KMS-11 (cell line): ENCODE measurements at regions not wholly inside any gene's neighbourhood (a gene's known extent, or its start where the extent isn't known, plus 50 kb on each side); places are given as distances from the start of the nearest gene placed in this dataset.

Source experiments
- H2AFZ ChIP-seq: fragments of 200-600 bp; sonication (generic); 2 replicates; pipeline ENCODE4 v1.6.1; 2016; ENCODE audit warnings: antibody characterized with exemption, mixed run types, low read depth
- H3K27ac ChIP-seq: fragments of 200-600 bp; sonication (generic); 2 replicates; pipeline ENCODE4 v1.6.1; 2016; ENCODE audit warnings: mild to moderate bottlenecking, mixed run types
- H3K27me3 ChIP-seq: fragments of 200-600 bp; sonication (generic); 2 replicates; pipeline ENCODE4 v1.6.1; 2017; ENCODE audit warnings: mild to moderate bottlenecking, low read depth, mixed run types, moderate library complexity; ENCODE audit not compliant: insufficient read depth
- H3K36me3 ChIP-seq: fragments of 200-600 bp; sonication (generic); 2 replicates; pipeline ENCODE4 v1.6.1; 2017; ENCODE audit warnings: mild to moderate bottlenecking, mixed run types; ENCODE audit not compliant: insufficient read depth
- H3K4me1 ChIP-seq: fragments of 200-600 bp; sonication (generic); 2 replicates; pipeline ENCODE4 v1.6.1; 2016; ENCODE audit warnings: mild to moderate bottlenecking, low read depth, mixed run types; ENCODE audit not compliant: poor library complexity, severe bottlenecking
- H3K4me2 ChIP-seq: fragments of 200-600 bp; sonication (generic); 2 replicates; pipeline ENCODE4 v1.7.0; 2016; ENCODE audit warnings: mild to moderate bottlenecking, mixed run types
- H3K4me3 ChIP-seq: fragments of 200-600 bp; sonication (generic); IDR thresholded peaks from 2 replicates; pipeline ENCODE4 v1.6.1; 2017; ENCODE audit warnings: low read depth, low read length, mixed read lengths; ENCODE audit not compliant: insufficient read depth
- H3K79me2 ChIP-seq: fragments of 200-600 bp; sonication (generic); 2 replicates; pipeline ENCODE4 v1.6.1; 2016; ENCODE audit warnings: low read depth, mixed run types; ENCODE audit not compliant: insufficient read depth
- H3K9ac ChIP-seq: fragments of 200-600 bp; sonication (generic); 2 replicates; pipeline ENCODE4 v1.6.1; 2016; ENCODE audit warnings: mild to moderate bottlenecking, mixed run types
- H4K20me1 ChIP-seq: fragments of 200-600 bp; sonication (generic); 2 replicates; pipeline ENCODE4 v1.6.1; 2016; ENCODE audit warnings: mild to moderate bottlenecking, mixed run types; ENCODE audit not compliant: insufficient read depth
- TF ChIP-seq, protein P1 (sequence below): fragments of 200-600 bp; sonication (generic); conservative IDR thresholded peaks from 2 replicates; pipeline ENCODE4 v1.6.1; 2017; ENCODE audit warnings: low read depth, mild to moderate bottlenecking, antibody characterized with exemption, low read length, moderate library complexity, mixed read lengths

DNA sequence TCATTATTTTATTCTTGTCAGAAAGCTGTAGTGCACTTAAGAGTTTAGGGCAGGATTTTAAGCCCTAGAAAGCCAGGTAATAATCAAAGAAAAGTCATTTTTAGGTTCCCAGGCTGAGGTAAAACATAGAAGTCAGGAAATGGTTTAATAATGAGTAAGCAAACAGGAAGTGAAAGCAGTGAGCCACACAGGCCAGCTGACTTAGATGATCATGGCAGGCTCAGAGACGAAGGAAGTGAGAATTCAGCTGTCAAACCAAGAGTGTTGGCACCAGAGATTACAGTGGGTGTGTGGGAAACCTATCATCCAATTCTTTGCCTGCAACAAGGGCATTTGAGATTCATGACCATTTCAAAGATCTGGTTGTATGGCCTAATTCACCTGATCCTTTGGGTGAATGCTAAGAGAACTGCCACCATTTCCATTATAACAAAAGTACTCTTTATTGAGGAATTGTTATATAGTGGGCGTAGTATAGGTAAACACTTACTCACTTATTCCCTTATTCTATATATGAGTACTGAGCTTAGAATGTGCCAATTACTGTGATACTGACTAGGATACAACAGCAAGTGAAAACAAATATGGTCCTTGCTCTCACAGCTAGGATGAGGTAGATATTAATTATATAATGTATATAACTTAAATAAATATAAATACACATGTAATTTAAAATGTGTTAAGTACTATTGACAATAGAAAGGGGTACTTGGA is 103.7 kb upstream of the EDNRB start:
- Histone ChIP-seq H3K4me2 (peak overlapping the region; percentile 26; the same call in 1 of the 2 replicates), H2AFZ (peak overlapping the region; percentile 61; the same call in 1 of the 2 replicates), H3K27me3 (no peaks in the 10 kb centered on the region), H3K36me3 (no peaks in the 10 kb centered on the region), H4K20me1 (no peaks in the 10 kb centered on the region), H3K9ac (no peak overlapping the region), H3K27ac (peak overlapping the region; percentile 48), H3K4me3 (no peak overlapping the region), H3K4me1 (peaks cover 10% of the 10 kb centered on the region), H3K79me2 (no peaks in the 10 kb centered on the region)
- TF ChIP-seq, protein P1, sequence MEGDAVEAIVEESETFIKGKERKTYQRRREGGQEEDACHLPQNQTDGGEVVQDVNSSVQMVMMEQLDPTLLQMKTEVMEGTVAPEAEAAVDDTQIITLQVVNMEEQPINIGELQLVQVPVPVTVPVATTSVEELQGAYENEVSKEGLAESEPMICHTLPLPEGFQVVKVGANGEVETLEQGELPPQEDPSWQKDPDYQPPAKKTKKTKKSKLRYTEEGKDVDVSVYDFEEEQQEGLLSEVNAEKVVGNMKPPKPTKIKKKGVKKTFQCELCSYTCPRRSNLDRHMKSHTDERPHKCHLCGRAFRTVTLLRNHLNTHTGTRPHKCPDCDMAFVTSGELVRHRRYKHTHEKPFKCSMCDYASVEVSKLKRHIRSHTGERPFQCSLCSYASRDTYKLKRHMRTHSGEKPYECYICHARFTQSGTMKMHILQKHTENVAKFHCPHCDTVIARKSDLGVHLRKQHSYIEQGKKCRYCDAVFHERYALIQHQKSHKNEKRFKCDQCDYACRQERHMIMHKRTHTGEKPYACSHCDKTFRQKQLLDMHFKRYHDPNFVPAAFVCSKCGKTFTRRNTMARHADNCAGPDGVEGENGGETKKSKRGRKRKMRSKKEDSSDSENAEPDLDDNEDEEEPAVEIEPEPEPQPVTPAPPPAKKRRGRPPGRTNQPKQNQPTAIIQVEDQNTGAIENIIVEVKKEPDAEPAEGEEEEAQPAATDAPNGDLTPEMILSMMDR, result no peak

DNA sequence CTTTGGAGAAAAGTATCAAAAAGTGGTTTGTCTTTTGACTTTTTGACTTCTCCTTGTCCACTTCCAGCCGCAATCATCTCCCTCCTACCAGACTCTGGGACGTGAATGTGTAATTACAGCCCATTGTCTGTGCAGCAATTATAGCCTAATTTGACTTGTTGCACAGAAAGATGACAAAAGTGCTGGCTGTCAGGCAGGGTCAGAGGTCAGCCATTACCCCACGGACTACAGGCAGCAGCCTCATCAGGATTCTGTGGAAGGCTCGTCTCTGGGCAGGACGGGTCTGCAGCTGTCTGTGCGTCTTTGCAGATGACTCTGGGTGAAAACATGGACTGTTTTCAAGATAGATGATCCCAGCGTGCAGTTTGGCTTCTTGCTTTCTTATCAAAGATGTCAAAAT is 102.2 kb upstream of the EDNRB start:
- Histone ChIP-seq H3K36me3 (no peaks in the 10 kb centered on the region), H3K4me3 (no peak overlapping the region), H3K4me2 (no peak overlapping the region), H2AFZ (no peak overlapping the region), H3K27ac (no peak overlapping the region), H4K20me1 (no peaks in the 10 kb centered on the region), H3K79me2 (no peaks in the 10 kb centered on the region), H3K4me1 (peaks cover 10% of the 10 kb centered on the region), H3K27me3 (no peaks in the 10 kb centered on the region), H3K9ac (no peak overlapping the region)
- TF ChIP-seq, protein P1, result no peak

DNA sequence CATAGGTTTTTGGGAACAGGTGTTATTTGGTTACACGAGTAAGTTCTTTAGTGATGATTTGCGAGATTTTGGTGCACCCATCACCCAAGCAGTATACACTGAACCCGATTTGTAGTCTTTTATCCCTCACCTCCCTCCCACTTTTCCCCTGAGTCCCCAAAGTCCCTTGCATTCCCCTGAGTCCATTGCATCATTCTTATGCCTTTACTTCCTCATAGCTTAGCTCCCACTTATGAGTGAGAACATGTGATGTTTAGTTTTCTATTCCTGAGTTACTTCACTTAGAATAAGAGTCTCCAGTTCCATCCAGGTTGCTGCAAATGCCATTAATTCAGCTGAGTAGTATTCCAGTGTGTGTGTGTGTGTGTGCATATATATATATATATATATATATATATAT is 97.2 kb upstream of the EDNRB start:
- H3K36me3 ChIP-seq, result no peaks in the 10 kb centered on the region
- H4K20me1 ChIP-seq, result no peaks in the 10 kb centered on the region
- no peaks in the 10 kb centered on the region for H3K4me1 ChIP-seq
- no peaks in the 10 kb centered on the region for H3K27me3 ChIP-seq
- H3K79me2 ChIP-seq, result no peaks in the 10 kb centered on the region
- H3K4me3 ChIP-seq, result no peak overlapping the region
- no peak overlapping the region for H3K9ac ChIP-seq
- H3K27ac ChIP-seq, result no peak overlapping the region
- H2AFZ ChIP-seq, result no peak overlapping the region
- H3K4me2 ChIP-seq, result no peak overlapping the region
- TF ChIP-seq, protein P1, result no peak

DNA sequence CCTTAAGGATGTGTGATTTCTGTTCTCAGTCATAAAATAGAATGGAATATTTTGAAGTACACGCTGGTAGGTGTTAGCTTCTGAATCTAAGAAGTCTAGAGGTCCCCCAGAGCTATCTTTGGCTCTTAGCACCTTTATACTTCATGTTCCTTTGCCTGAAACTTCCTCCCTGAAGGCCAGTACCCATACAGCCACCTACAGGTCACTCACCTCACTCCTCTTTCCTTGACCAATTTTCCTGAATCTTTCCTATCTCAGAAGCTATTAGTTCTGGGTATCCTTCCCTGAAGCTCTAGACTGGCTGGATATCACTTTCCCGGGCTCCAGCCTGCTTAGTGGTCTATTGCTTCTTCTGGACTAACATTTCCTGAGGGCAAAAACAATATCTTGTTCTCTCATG is 93.4 kb upstream of the EDNRB start:
- Histone ChIP-seq H3K4me1 (no peaks in the 10 kb centered on the region), H3K4me2 (no peak overlapping the region), H2AFZ (no peak overlapping the region), H3K4me3 (no peak overlapping the region), H3K27ac (no peak overlapping the region), H4K20me1 (no peaks in the 10 kb centered on the region), H3K9ac (no peak overlapping the region), H3K79me2 (no peaks in the 10 kb centered on the region), H3K27me3 (no peaks in the 10 kb centered on the region), H3K36me3 (no peaks in the 10 kb centered on the region)
- TF ChIP-seq, protein P1, result no peak
